Ascending aorta (tissue), 2 donors: ENCODE measurements at regions not wholly inside any gene's neighbourhood (a gene's known extent, or its start where the extent isn't known, plus 50 kb on each side); places are given as distances from the start of the nearest gene placed in this dataset.
A peak's percentile ranks its signal among the peaks of the same experiment; 100 is the strongest.
"Not testable (repeated sequence)": the region's sequence is repeated elsewhere in the genome, so short reads cannot be mapped to it uniquely, and the experiment has no call there.

ENCODE experiments used
- DNase-seq, 2 donors: peaks; one replicate each; pipeline ENCODE4 v3.0.0-alpha.2; 2019; ENCODE audit warnings: low spot score in 2 of 2
- H3K27ac ChIP-seq, 2 donors: fragments of 200-600 bp; sonication (generic); one replicate each; pipeline ENCODE4 v1.5.1; 2016 to 2017; ENCODE audit warnings: mild to moderate bottlenecking in 1 of 2
- H3K27me3 ChIP-seq: fragments of 200-600 bp; sonication (generic); one replicate; pipeline ENCODE4 v1.5.1; 2017
- H3K36me3 ChIP-seq, 2 donors: fragments of 200-600 bp; sonication (generic); one replicate each; pipeline ENCODE4 v1.5.1; 2016
- H3K4me1 ChIP-seq, 2 donors: fragments of 200-600 bp; sonication (generic); one replicate each; pipeline ENCODE4 v1.5.1; 2016 to 2017; ENCODE audit warnings: mild to moderate bottlenecking in 1 of 2
- H3K4me3 ChIP-seq, 2 donors: fragments of 200-600 bp; sonication (generic); one replicate each; pipeline ENCODE4 v1.5.1; 2016 to 2017; ENCODE audit warnings: mild to moderate bottlenecking in 1 of 2
- H3K9me3 ChIP-seq, 2 donors: fragments of 200-600 bp; sonication (generic); one replicate each; pipeline ENCODE4 v1.5.1; 2016
- CTCF ChIP-seq, 3 experiments: fragments of 200-600 bp in 2 of 3; fragments of 450-650 bp in 1 of 3; sonication (generic) in 2 of 3; IDR thresholded peaks; one replicate each; pipeline ENCODE4 v1.5.1; 2016 to 2019; ENCODE audit warnings: antibody characterized with exemption in 3 of 3, mild to moderate bottlenecking in 1 of 3, moderate library complexity in 1 of 3
- intact Hi-C: fragments of 100-400 bp; cut with DNase I; formaldehyde crosslinking; loops from one replicate; pipeline ENCODE4 v1.15.1; 2023

GRCh38 chr10:27380929-27381358 is 123.2 kb upstream of the RAB18 start:
- TF ChIP-seq CTCF (IDR thresholded peaks at IDR 0.05) = no peak
- Histone ChIP-seq H3K27ac (no peak overlapping the region), H3K9me3 (no peaks in the 10 kb centered on the region), H3K4me3 (no peak overlapping the region), H3K4me1 (no peaks in the 10 kb centered on the region), H3K27me3 (no peaks in the 10 kb centered on the region), H3K36me3 (no peaks in the 10 kb centered on the region)
- DNase-seq = no peak
- intact Hi-C loops = no loop called here

GRCh38 chr10:27379041-27379440 is 125.1 kb upstream of the RAB18 start:
- DNase-seq, H3K9me3 ChIP-seq, H3K4me1 ChIP-seq, H3K36me3 ChIP-seq, H3K4me3 ChIP-seq, intact Hi-C loops, H3K27me3 ChIP-seq, H3K27ac ChIP-seq: not testable (repeated sequence)

GRCh38 chr10:27373566-27374160 is 130.4 kb upstream of the RAB18 start:
- no peaks in the 10 kb centered on the region for H3K4me1 ChIP-seq
- intact Hi-C loops = no loop called here
- DNase-seq = no peak
- no peak for TF ChIP-seq CTCF (IDR thresholded peaks at IDR 0.05)
- H3K27ac ChIP-seq = no peak overlapping the region
- no peaks in the 10 kb centered on the region for H3K27me3 ChIP-seq
- H3K36me3 ChIP-seq = no peaks in the 10 kb centered on the region
- no peak overlapping the region for H3K4me3 ChIP-seq
- H3K9me3 ChIP-seq = no peaks in the 10 kb centered on the region

GRCh38 chr10:27372095-27372494 is 131.5 kb upstream of the ACBD5 start:
- no peaks in the 10 kb centered on the region for H3K9me3 ChIP-seq
- no peak for DNase-seq
- no peaks in the 10 kb centered on the region for H3K4me1 ChIP-seq
- no peaks in the 10 kb centered on the region for H3K27me3 ChIP-seq
- TF ChIP-seq CTCF (IDR thresholded peaks at IDR 0.05) = no peak
- H3K36me3 ChIP-seq = no peaks in the 10 kb centered on the region
- no peak overlapping the region for H3K4me3 ChIP-seq
- intact Hi-C loops = no loop called here
- H3K27ac ChIP-seq = no peak overlapping the region

GRCh38 chr10:27371375-27371774 is 130.8 kb upstream of the ACBD5 start:
- H3K4me1 ChIP-seq, H3K27me3 ChIP-seq, H3K9me3 ChIP-seq, intact Hi-C loops, H3K27ac ChIP-seq, DNase-seq, H3K36me3 ChIP-seq, H3K4me3 ChIP-seq: not testable (repeated sequence)

- Histone ChIP-seq H3K27ac (no peak overlapping the region), H3K36me3 (no peaks in the 10 kb centered on the region), H3K4me1 (no peaks in the 10 kb centered on the region), H3K27me3 (no peaks in the 10 kb centered on the region), H3K9me3 (no peaks in the 10 kb centered on the region), H3K4me3 (no peak overlapping the region)
- TF ChIP-seq CTCF (IDR thresholded peaks at IDR 0.05) = peak in 1 of 3 experiments; percentile 6
- DNase-seq = no peak
- intact Hi-C loops = no loop called here
Measured at GRCh38 chr10:27369880-27370279, 129.3 kb upstream of the ACBD5 start.

- Histone ChIP-seq H3K4me1 (no peaks in the 10 kb centered on the region), H3K36me3 (no peaks in the 10 kb centered on the region), H3K27me3 (no peaks in the 10 kb centered on the region), H3K27ac (no peak overlapping the region), H3K4me3 (no peak overlapping the region), H3K9me3 (no peaks in the 10 kb centered on the region)
- no peak for TF ChIP-seq CTCF (IDR thresholded peaks at IDR 0.05)
- DNase-seq = no peak
- intact Hi-C loops = no loop called here
Measured at GRCh38 chr10:27368706-27369105, 128.1 kb upstream of the ACBD5 start.
